H1 (cell line): ENCODE measurements at regions not wholly inside any gene's neighbourhood (a gene's known extent, or its start where the extent isn't known, plus 50 kb on each side); places are given as distances from the start of the nearest gene placed in this dataset.

Experiments
- EZH2 ChIP-seq: fragments of 200-600 bp; sonication (generic); IDR thresholded peaks from 2 replicates; pipeline ENCODE4 v1.7.1; 2012; ENCODE audit warnings: low read depth, mild to moderate bottlenecking, moderate library complexity, low read length, inconsistent platforms; ENCODE audit not compliant: severe bottlenecking
- HDAC6 ChIP-seq: IDR thresholded peaks from one replicate; pipeline ENCODE4 v1.7.1; 2012; ENCODE audit warnings: low read depth, mild to moderate bottlenecking, inconsistent platforms, low read length, moderate library complexity
- JUN ChIP-seq: IDR thresholded peaks from 2 replicates; pipeline ENCODE4 v1.6.1; 2011; ENCODE audit warnings: low read depth, mild to moderate bottlenecking, improper control_type of control experiment, low read length
- RAD21 ChIP-seq, 2 experiments: IDR thresholded peaks in 1 of 2; conservative IDR thresholded peaks in 1 of 2; 2 replicates each; pipeline ENCODE4 v1.6.1; 2011; ENCODE audit warnings: low read depth in 2 of 2, low read length in 2 of 2, improper control_type of control experiment in 1 of 2, inconsistent platforms in 1 of 2, mild to moderate bottlenecking in 1 of 2, moderate library complexity in 1 of 2
- SP4 ChIP-seq: IDR thresholded peaks from 2 replicates; pipeline ENCODE4 v1.6.1; 2012; ENCODE audit warnings: low read length, inconsistent platforms
- SUZ12 ChIP-seq: fragments of 200-600 bp; sonication (generic); IDR thresholded peaks from 2 replicates; pipeline ENCODE4 v1.6.1; 2012; ENCODE audit warnings: mild to moderate bottlenecking, inconsistent platforms, low read length, moderate library complexity, mixed read lengths
- TAF7 ChIP-seq: optimal IDR thresholded peaks from 2 replicates; pipeline ENCODE3; 2011; ENCODE audit warnings: low read depth, mild to moderate bottlenecking, inconsistent platforms, low read length, moderate library complexity, borderline replicate concordance
- TEAD4 ChIP-seq: IDR thresholded peaks from 2 replicates; pipeline ENCODE4 v1.6.1; 2012; ENCODE audit warnings: low read depth, low read length, inconsistent platforms, mixed read lengths
- YY1 ChIP-seq: IDR thresholded peaks from 2 replicates; pipeline ENCODE4 v1.6.1; 2011; ENCODE audit warnings: low read depth, mild to moderate bottlenecking, low read length

DNA sequence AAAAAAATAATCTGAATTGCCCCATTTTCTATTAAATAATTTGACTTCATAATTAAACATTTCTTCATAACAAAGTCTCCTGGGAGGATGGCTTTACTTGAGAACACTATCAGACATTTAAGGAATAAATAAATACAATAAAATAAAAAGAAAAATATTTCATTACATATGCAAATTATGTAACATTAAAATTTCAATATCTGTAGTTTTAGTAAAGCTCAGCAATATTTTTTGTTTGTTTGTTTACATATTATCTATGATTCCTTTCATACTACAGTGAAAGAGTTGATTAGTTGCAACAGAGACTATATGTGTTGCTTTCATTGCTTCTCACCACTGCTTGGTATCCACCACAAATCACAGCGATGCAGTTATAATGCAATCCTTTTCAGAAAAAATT, 474.9 kb upstream of the GJE1 start (continued):
- TF ChIP-seq HDAC6 (no peak), TAF7 (no peak), YY1 (no peak), SUZ12 (no peak), SP4 (no peak), RAD21 (IDR thresholded peaks at IDR 0.05 in 1 of 2, conservative IDR thresholded peaks at IDR 0.05 in 1 of 2; ENCODE audit: low read depth in 2 of 2, low read length in 2 of 2) (no peak), EZH2 (no peak), JUN (no peak), TEAD4 (no peak)
- TF ChIP-seq, all 59 proteins: peak for 0
